ENCODE measurements at regions not wholly inside any gene's neighbourhood (a gene's known extent, or its start where the extent isn't known, plus 50 kb on each side); places are given as distances from the start of the nearest gene placed in this dataset.

DNA sequence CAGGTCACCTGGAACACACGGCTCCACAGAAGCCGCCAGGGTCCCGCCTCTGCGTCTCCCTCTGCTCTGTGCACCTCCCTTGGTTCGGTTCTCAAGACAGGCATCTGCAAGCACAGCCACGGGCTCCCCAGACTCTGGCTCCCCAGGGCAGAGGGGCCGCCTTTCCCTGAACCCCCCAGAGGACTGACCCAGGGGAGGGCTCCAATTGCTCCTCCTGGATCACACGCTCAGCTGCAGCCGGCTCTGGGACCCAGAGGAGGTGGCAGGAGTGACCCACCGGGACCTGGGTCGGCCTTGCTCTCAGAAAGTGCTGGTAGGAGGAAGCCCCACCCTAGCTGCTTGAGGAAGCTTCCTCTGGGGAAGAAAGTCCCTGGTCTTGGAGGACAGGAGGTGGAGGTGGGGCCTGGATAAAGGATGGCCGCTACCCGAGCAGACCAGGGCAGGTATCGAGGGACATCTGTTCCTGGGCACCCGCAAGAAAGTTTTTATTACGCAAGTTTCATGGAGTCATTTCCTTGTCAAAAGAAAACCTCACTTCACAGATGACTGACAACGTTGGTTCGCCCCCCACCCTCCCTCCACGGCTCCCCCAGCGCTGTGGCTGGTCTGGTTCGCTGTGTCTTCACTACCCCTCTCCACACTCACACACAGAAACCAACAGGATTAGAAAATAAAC is 103.9 kb upstream of the AFDN start:
- TF ChIP-seq, protein P1, sequence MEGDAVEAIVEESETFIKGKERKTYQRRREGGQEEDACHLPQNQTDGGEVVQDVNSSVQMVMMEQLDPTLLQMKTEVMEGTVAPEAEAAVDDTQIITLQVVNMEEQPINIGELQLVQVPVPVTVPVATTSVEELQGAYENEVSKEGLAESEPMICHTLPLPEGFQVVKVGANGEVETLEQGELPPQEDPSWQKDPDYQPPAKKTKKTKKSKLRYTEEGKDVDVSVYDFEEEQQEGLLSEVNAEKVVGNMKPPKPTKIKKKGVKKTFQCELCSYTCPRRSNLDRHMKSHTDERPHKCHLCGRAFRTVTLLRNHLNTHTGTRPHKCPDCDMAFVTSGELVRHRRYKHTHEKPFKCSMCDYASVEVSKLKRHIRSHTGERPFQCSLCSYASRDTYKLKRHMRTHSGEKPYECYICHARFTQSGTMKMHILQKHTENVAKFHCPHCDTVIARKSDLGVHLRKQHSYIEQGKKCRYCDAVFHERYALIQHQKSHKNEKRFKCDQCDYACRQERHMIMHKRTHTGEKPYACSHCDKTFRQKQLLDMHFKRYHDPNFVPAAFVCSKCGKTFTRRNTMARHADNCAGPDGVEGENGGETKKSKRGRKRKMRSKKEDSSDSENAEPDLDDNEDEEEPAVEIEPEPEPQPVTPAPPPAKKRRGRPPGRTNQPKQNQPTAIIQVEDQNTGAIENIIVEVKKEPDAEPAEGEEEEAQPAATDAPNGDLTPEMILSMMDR (IDR thresholded peaks at IDR 0.05; ENCODE audit: low read length) = no peak
- TF ChIP-seq EZH2 (optimal IDR thresholded peaks at IDR 0.05; ENCODE audit: low read depth, low read length) = no peak

Data from MM.1S (cell line).